Naive thymus-derived CD8-positive, alpha-beta T cell (primary cell): ENCODE measurements at regions not wholly inside any gene's neighbourhood (a gene's known extent, or its start where the extent isn't known, plus 50 kb on each side); places are given as distances from the start of the nearest gene placed in this dataset.

Experiments
- ATAC-seq, 2 donors: fragments of 150-1000 bp; cut with Tn5 transposase in 1 of 2; sonication (Bioruptor Pico), chemical (Tn5 transposase) in 1 of 2; 1 replicate in 1 of 2; 2 replicates in 1 of 2; pipeline ENCODE4 v1.10.0; 2021; ENCODE audit warnings: mild to moderate bottlenecking in 2 of 2, moderate library complexity in 2 of 2
- POLR2A ChIA-PET: fragments of 350-600 bp; sonication (Branson Sonifier 250); formaldehyde crosslinking; loops from one replicate; lab custom pipeline; 2021; ENCODE audit warnings: antibody characterized with exemption; lab: Charles Lee
- DNase-seq, 10 donors: peaks; one replicate each; pipeline versions ENCODE4 v3.0.0 to v3.0.0-alpha.2; 2020 to 2022
- H3K27ac Mint-ChIP-seq, 10 donors: one replicate each; pipeline ENCODE4 v1.8.0; 2020 to 2022; ENCODE audit warnings: mild to moderate bottlenecking in 10 of 10, mixed read lengths in 10 of 10, moderate library complexity in 4 of 10, inconsistent platforms in 1 of 10
- H3K27me3 Mint-ChIP-seq, 5 donors: one replicate each; pipeline ENCODE4 v1.8.0; 2021 to 2022; ENCODE audit warnings: mixed read lengths in 5 of 5
- H3K36me3 Mint-ChIP-seq, 3 donors: one replicate each; pipeline ENCODE4 v1.8.0; 2020 to 2022; ENCODE audit warnings: mixed read lengths in 3 of 3, mild to moderate bottlenecking in 2 of 3, inconsistent platforms in 1 of 3
- H3K4me1 Mint-ChIP-seq, 4 donors: one replicate each; pipeline ENCODE4 v1.8.0; 2021 to 2022; ENCODE audit warnings: mixed read lengths in 4 of 4
- H3K4me3 Mint-ChIP-seq, 10 donors: one replicate each; pipeline ENCODE4 v1.8.0; 2020 to 2022; ENCODE audit warnings: mild to moderate bottlenecking in 10 of 10, mixed read lengths in 10 of 10, moderate library complexity in 6 of 10, inconsistent platforms in 1 of 10
- H3K9me3 Mint-ChIP-seq, 9 donors: one replicate each; pipeline ENCODE4 v1.8.0; 2020 to 2022; ENCODE audit warnings: mixed read lengths in 9 of 9, mild to moderate bottlenecking in 3 of 9, inconsistent platforms in 1 of 9, moderate library complexity in 1 of 9

DNA sequence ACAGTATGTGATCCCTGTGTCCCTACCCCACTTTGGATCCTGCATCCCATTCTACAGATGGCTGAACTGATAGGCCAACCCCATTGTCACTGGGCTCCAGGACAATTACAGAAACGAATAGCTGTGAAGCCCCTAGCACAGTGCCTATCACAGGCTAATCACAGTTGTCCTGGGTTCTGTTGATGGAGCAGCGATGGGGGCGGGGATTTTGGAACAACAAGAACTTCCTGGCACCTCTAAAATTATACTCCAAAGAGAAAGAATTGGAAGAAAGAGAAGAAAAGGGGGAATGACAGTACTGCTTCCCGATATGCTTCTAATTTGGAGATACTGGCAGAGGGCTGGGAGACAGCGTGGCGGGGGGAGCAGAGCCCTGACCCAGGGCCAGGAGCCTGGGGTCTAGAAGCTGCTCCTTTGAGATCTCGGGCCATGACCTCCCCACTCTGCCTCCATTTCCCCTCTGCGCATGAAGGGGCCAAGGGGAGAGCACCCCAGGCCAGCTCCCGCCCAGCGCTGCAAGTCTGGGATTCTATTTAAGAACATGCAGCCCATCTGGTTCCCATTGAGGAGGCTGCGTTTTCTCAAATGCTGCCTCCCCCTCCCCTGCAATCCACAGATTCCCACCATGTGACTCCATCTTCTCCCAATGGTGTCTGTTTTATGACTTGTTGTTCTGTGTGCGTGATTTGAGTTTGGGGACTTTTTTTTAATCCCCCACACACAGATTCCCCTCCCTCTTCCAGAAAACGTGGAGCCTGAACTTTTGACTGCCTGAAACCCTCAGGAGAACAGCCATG lies 202.7 kb downstream of the CYP26B1 start:
- H3K4me1 Mint-ChIP-seq, result no peaks in the 10 kb centered on the region
- DNase-seq, result no peak
- no peak for ATAC-seq
- peaks cover 3 to 32% (median 6%) of the 10 kb centered on the region in 5 donors for H3K27me3 Mint-ChIP-seq
- no peaks in the 10 kb centered on the region for H3K36me3 Mint-ChIP-seq
- no peaks in the 10 kb centered on the region for H3K9me3 Mint-ChIP-seq
- no peak overlapping the region for H3K4me3 Mint-ChIP-seq
- POLR2A ChIA-PET, result no interaction called here
- peak overlapping the region in 2 of 10 donors; percentile 19 to 35 for H3K27ac Mint-ChIP-seq

- DNase-seq, result no peak
- H3K9me3 Mint-ChIP-seq, result no peaks in the 10 kb centered on the region
- H3K36me3 Mint-ChIP-seq, result no peaks in the 10 kb centered on the region
- no peak for ATAC-seq
- peak overlapping the region in 1 of 10 donors; percentile 11 for H3K27ac Mint-ChIP-seq
- POLR2A ChIA-PET, result no interaction called here
- H3K4me3 Mint-ChIP-seq, result no peak overlapping the region
- H3K4me1 Mint-ChIP-seq, result no peaks in the 10 kb centered on the region
- peaks cover 3 to 32% (median 6%) of the 10 kb centered on the region in 5 donors for H3K27me3 Mint-ChIP-seq
Measured at GRCh38 chr2:71944183-71944550, 203.5 kb downstream of the CYP26B1 start.

DNA sequence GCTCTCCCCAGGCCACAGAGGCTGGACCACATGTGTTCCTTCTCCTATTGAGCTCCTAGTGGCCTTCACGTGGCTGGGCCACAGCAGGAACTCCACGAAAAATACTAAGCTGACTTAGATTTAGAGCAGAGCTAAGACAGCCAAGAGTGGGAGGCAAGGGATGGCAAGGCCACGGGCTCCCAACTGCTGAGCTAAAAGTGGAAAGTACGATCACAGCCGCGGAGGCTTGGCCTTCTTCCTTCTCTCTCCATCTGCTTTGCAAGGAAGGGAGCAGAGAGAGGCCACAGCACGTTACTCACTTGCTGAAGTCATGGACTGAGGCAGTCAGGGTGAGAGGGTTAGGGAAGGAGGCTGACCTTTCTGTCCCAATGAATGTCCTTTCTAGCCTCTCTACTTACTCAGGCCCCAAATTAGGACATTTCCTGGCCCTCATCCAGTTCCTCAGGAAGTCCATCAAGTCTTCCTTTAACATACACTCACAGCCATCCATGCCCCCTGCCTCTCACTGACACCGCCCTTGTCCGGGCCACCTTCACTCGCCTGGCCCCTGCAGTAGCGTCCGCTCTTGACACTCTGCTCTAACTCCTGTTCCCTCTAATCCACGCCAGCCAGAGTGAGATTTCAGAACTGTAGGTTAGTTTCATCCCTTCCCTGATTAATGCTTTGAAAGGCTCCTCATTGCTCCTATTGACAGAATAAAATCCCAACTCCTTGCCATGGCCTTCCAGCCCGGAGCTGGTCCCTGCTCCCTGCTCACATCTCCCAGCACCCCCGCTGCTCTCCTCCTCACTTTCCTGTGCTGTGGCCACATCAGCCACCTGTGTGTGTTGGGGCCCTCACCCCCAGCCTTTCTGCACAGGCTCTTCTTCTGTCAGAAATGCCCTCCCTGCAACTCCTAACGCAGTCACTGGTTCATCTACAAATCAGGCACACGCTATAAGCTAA lies 204.2 kb downstream of the CYP26B1 start:
- Mint-ChIP-seq H3K27me3 (peaks cover 4 to 27% (median 8%) of the 10 kb centered on the region in 5 donors), H3K4me3 (no peak overlapping the region), H3K4me1 (no peaks in the 10 kb centered on the region), H3K27ac (peak overlapping the region in 2 of 10 donors; percentile 11 to 20), H3K36me3 (no peaks in the 10 kb centered on the region), H3K9me3 (no peaks in the 10 kb centered on the region)
- DNase-seq (no peak), ATAC-seq (no peak)
- POLR2A ChIA-PET, result no interaction called here

DNA sequence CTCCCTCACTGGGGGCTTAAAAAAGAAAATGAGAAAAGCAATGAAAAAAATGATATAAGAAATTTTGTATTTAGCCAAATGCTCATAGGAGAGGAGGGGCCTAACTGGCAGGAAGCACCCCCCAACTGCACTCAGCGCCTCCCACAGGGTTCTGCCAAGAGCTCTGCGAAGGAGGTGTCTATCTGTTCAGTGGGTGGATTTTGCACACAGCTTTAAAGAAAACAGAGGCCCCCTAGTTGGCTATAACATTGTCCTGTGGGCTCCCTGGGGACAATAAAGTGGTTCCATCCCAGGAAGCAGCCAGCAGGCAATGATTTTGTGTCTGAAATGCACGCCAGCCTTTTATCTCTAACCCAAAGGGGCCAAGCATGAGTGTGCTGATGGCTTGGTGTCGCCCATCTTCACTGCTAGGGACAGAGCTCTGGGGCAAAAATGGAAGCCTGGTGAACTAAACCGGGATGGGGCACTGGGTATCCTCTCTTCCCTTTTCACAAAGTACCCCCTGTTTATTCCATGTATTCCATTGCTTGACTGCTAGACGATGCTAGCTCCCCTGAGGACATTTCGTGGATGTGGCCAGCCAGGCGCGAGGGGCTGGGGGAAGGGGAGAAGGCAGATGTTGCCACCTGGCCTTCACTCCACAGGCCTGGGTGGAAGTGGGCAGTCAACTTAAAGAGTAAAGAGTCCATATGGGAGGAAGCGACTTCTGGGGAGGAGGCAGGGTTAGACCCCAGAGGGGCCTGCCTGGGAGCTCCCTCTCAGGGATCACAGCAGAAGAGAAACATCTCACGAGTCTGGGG lies 205.7 kb downstream of the CYP26B1 start:
- no peak for DNase-seq
- Mint-ChIP-seq H3K4me3 (no peak overlapping the region), H3K27ac (no peak overlapping the region), H3K9me3 (no peaks in the 10 kb centered on the region), H3K27me3 (peaks cover 1 to 22% (median 6%) of the 10 kb centered on the region in 5 donors), H3K36me3 (no peaks in the 10 kb centered on the region), H3K4me1 (no peaks in the 10 kb centered on the region)
- POLR2A ChIA-PET, result no interaction called here
- ATAC-seq, result no peak

GRCh38 chr2:71940695-71941094 lies 207.0 kb downstream of the CYP26B1 start:
- no peak overlapping the region for H3K4me3 Mint-ChIP-seq
- H3K9me3 Mint-ChIP-seq, result no peaks in the 10 kb centered on the region
- H3K27ac Mint-ChIP-seq, result no peak overlapping the region
- POLR2A ChIA-PET, result no interaction called here
- ATAC-seq (no peak), DNase-seq (no peak)
- H3K27me3 Mint-ChIP-seq, result peaks cover 1 to 22% (median 6%) of the 10 kb centered on the region in 5 donors
- no peaks in the 10 kb centered on the region for H3K36me3 Mint-ChIP-seq
- H3K4me1 Mint-ChIP-seq, result no peaks in the 10 kb centered on the region

- Mint-ChIP-seq H3K4me3 (no peak overlapping the region), H3K27ac (no peak overlapping the region), H3K27me3 (peaks cover 1 to 15% (median 8%) of the 10 kb centered on the region in 5 donors), H3K4me1 (no peaks in the 10 kb centered on the region), H3K36me3 (no peaks in the 10 kb centered on the region), H3K9me3 (no peaks in the 10 kb centered on the region)
- no peak for ATAC-seq
- POLR2A ChIA-PET, result no interaction called here
- DNase-seq, result no peak
Measured at GRCh38 chr2:71939588-71940535, 207.8 kb downstream of the CYP26B1 start.

DNA sequence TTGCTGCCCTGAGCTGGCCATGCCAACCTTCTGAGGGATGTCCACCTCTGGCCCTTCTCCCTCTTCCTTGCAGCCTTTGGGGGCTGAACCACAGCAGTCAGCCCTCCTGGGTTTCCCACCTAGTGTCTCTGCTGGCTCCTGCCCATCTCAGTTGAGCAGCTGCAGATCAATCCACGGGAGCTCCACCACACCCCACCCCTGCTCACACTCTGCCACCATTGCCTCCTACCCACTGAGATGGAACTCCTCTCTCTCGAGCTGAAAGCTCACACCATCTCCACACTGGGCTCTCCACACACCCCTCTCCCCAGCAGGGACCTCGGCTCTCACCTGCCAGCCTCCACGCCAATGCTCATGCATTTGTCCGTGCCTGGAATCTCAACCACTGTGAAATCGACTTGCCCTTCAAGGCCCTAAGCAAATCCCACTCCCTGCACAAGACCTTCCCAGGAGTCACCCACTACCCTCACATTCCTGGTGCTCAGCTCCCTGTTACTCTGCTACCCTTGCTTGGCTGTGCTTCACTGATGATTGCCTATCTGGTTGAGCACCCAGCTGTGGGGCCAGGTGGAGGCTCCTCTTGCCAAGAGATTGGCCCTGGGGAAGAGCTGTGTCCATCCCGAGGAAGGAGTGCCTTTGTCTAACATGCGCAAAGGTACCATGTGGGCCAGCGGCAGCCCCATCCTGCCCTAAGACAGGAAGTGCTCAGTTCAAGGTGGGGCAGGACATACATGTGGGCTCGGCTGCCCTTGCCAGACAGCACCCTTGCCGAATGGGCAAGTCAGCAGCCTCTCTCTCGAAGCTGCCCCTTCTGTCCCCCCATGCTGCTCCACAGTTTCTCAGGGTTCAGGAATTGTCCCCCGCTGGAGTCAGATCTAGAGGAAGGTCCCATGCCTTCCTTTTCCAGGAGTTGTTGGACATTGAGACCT lies 208.7 kb downstream of the CYP26B1 start:
- Mint-ChIP-seq H3K27me3 (peaks cover 1 to 10% (median 4%) of the 10 kb centered on the region in 5 donors), H3K36me3 (no peaks in the 10 kb centered on the region), H3K27ac (no peak overlapping the region), H3K4me1 (no peaks in the 10 kb centered on the region), H3K9me3 (no peaks in the 10 kb centered on the region), H3K4me3 (no peak overlapping the region)
- POLR2A ChIA-PET, result no interaction called here
- DNase-seq (no peak), ATAC-seq (no peak)

DNA sequence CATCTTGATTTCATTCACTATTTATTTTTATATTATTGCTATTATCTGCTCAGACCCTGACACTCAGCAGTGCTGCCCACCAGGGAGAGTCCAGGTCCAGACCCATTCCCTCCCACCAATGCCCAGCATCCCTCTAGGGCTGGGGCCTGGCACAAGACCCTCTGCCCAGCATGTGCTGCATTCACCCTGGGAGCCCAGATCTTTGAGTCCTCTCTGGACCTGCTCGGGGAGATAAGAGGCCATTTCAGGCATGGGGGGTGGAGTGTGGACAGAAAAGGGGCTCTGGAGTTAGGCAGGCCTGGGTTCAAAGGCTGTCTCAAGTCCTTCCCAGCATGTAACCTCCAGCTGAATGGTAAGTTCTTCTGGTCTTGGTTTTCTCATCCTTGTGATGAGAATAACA lies 209.6 kb downstream of the CYP26B1 start:
- DNase-seq (no peak), ATAC-seq (no peak)

DNA sequence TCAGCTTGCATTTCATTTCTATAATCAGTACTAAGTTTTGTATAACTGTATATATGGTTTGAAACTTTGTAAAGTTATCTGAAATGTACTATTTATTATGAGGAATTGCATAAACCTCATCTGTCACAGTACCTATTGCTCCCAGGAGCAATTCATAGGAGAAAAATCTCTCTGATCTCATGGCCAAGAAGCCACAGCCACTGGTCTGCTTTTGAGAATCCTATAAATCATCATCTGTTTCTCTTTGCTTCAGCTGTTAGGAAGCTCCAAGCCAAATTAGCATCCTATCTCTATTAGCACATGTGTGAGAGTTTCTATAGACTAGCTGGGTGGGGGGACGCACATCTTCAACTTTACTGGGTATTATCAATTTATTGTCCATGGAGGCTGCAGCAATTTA lies 210.3 kb downstream of the CYP26B1 start:
- Mint-ChIP-seq H3K27me3 (peaks cover 0 to 20% (median 4%) of the 10 kb centered on the region in 5 donors), H3K27ac (no peak overlapping the region), H3K9me3 (no peaks in the 10 kb centered on the region), H3K4me3 (no peak overlapping the region), H3K36me3 (no peaks in the 10 kb centered on the region), H3K4me1 (no peaks in the 10 kb centered on the region)
- POLR2A ChIA-PET, result no interaction called here
- DNase-seq (no peak), ATAC-seq (no peak)

More for the DNA sequence above, 209.6 kb downstream of the CYP26B1 start:
- Mint-ChIP-seq H3K36me3 (no peaks in the 10 kb centered on the region), H3K4me3 (no peak overlapping the region), H3K27ac (no peak overlapping the region), H3K4me1 (no peaks in the 10 kb centered on the region), H3K27me3 (peaks cover 0 to 18% (median 4%) of the 10 kb centered on the region in 5 donors), H3K9me3 (no peaks in the 10 kb centered on the region)
- POLR2A ChIA-PET, result no interaction called here

- ATAC-seq (no peak), DNase-seq (no peak)
- Mint-ChIP-seq H3K36me3 (no peaks in the 10 kb centered on the region), H3K27me3 (peaks cover 0 to 20% (median 4%) of the 10 kb centered on the region in 5 donors), H3K27ac (no peak overlapping the region), H3K4me3 (no peak overlapping the region), H3K9me3 (no peaks in the 10 kb centered on the region), H3K4me1 (no peaks in the 10 kb centered on the region)
- POLR2A ChIA-PET, result no interaction called here
Measured at GRCh38 chr2:71936076-71937030, 211.3 kb downstream of the CYP26B1 start.
